NB4 (cell line): ENCODE measurements at regions not wholly inside any gene's neighbourhood (a gene's known extent, or its start where the extent isn't known, plus 50 kb on each side); places are given as distances from the start of the nearest gene placed in this dataset.

Experiments
- CTCF ChIP-seq: IDR thresholded peaks from one replicate; pipeline ENCODE4 v1.5.1; 2012; ENCODE audit warnings: low read depth, low read length
- MAX ChIP-seq: IDR thresholded peaks from 2 replicates; pipeline ENCODE4 v1.6.1; 2011; ENCODE audit warnings: low read depth, low read length
- MYC ChIP-seq: IDR thresholded peaks from 2 replicates; pipeline ENCODE4 v1.6.1; 2011; ENCODE audit warnings: low read depth, low read length
- POLR2A ChIP-seq: IDR thresholded peaks from 2 replicates; pipeline ENCODE4 v1.6.1; 2011; ENCODE audit warnings: mild to moderate bottlenecking; ENCODE audit not compliant: insufficient read length; ENCODE audit errors: extremely low read depth

GRCh38 chr5:141753971-141754713 lies 72.1 kb upstream of the ARAP3 start:
- TF ChIP-seq POLR2A (no peak), CTCF (no peak), MAX (no peak), MYC (no peak)
